Loucy (cell line): ENCODE measurements at regions not wholly inside any gene's neighbourhood (a gene's known extent, or its start where the extent isn't known, plus 50 kb on each side); places are given as distances from the start of the nearest gene placed in this dataset.

Source experiments
- H2AFZ ChIP-seq: fragments of 200-600 bp; sonication (generic); 2 replicates; pipeline ENCODE4 v1.6.0; 2016; ENCODE audit warnings: antibody characterized with exemption, mild to moderate bottlenecking, low read length, moderate library complexity
- H3F3A ChIP-seq: fragments of 200-600 bp; 2 replicates; pipeline ENCODE4 v1.6.0; 2016; ENCODE audit warnings: antibody characterized with exemption, low read depth, mild to moderate bottlenecking
- H3K27me3 ChIP-seq: fragments of 200-600 bp; sonication (generic); 2 replicates; pipeline ENCODE4 v1.6.1; 2014; ENCODE audit warnings: low read length, mild to moderate bottlenecking; ENCODE audit not compliant: insufficient read depth, poor library complexity, severe bottlenecking
- H3K36me3 ChIP-seq: fragments of 200-600 bp; sonication (generic); 2 replicates; pipeline ENCODE4 v1.6.1; 2016; ENCODE audit warnings: low read length; ENCODE audit not compliant: insufficient read depth
- H3K4me1 ChIP-seq: fragments of 200-600 bp; sonication (generic); 2 replicates; pipeline ENCODE4 v1.5.1; 2014; ENCODE audit warnings: low read length, mild to moderate bottlenecking; ENCODE audit not compliant: insufficient read depth, poor library complexity, severe bottlenecking
- H3K4me2 ChIP-seq: fragments of 200-600 bp; sonication (generic); 2 replicates; pipeline ENCODE4 v1.6.0; 2014; ENCODE audit warnings: antibody characterized with exemption, low read length, low read depth, mild to moderate bottlenecking; ENCODE audit not compliant: poor library complexity, severe bottlenecking
- H3K4me3 ChIP-seq: fragments of 200-600 bp; sonication (generic); 2 replicates; pipeline ENCODE4 v1.5.1; 2014; ENCODE audit warnings: low read length, mild to moderate bottlenecking, mixed read lengths; ENCODE audit not compliant: poor library complexity, severe bottlenecking
- H3K79me2 ChIP-seq: fragments of 200-600 bp; sonication (generic); 2 replicates; pipeline ENCODE4 v1.6.1; 2014; ENCODE audit warnings: low read length; ENCODE audit not compliant: insufficient read depth
- H3K9ac ChIP-seq: fragments of 200-600 bp; sonication (generic); 2 replicates; pipeline ENCODE4 v1.6.0; 2014; ENCODE audit warnings: mild to moderate bottlenecking, low read depth, low read length, moderate library complexity; ENCODE audit not compliant: poor library complexity, severe bottlenecking
- H3K9me2 ChIP-seq: fragments of 200-600 bp; sonication (generic); replicated peaks from 2 replicates; pipeline ENCODE4 v1.6.1; 2016; ENCODE audit warnings: low read depth, low read length, mixed read lengths
- H3K9me3 ChIP-seq: fragments of 200-600 bp; sonication (generic); 2 replicates; pipeline ENCODE4 v1.6.1; 2014; ENCODE audit warnings: mild to moderate bottlenecking, antibody characterized with exemption, low read length, low read depth; ENCODE audit not compliant: insufficient read depth
- H4K20me1 ChIP-seq: fragments of 200-600 bp; sonication (generic); 2 replicates; pipeline ENCODE4 v1.6.0; 2014; ENCODE audit warnings: antibody characterized with exemption, low read length, mild to moderate bottlenecking; ENCODE audit not compliant: insufficient read depth, poor library complexity, severe bottlenecking
- EZH2phosphoT487 ChIP-seq: fragments of 200-600 bp; IDR thresholded peaks from 2 replicates; pipeline ENCODE4 v1.6.1; 2018; ENCODE audit warnings: antibody characterized with exemption, mild to moderate bottlenecking, moderate library complexity, borderline replicate concordance
- TF ChIP-seq, protein P1 (sequence below): fragments of 200-600 bp; sonication (generic); conservative IDR thresholded peaks from 2 replicates; pipeline ENCODE4 v1.5.1; 2014; ENCODE audit warnings: mild to moderate bottlenecking, antibody characterized with exemption, low read length

DNA sequence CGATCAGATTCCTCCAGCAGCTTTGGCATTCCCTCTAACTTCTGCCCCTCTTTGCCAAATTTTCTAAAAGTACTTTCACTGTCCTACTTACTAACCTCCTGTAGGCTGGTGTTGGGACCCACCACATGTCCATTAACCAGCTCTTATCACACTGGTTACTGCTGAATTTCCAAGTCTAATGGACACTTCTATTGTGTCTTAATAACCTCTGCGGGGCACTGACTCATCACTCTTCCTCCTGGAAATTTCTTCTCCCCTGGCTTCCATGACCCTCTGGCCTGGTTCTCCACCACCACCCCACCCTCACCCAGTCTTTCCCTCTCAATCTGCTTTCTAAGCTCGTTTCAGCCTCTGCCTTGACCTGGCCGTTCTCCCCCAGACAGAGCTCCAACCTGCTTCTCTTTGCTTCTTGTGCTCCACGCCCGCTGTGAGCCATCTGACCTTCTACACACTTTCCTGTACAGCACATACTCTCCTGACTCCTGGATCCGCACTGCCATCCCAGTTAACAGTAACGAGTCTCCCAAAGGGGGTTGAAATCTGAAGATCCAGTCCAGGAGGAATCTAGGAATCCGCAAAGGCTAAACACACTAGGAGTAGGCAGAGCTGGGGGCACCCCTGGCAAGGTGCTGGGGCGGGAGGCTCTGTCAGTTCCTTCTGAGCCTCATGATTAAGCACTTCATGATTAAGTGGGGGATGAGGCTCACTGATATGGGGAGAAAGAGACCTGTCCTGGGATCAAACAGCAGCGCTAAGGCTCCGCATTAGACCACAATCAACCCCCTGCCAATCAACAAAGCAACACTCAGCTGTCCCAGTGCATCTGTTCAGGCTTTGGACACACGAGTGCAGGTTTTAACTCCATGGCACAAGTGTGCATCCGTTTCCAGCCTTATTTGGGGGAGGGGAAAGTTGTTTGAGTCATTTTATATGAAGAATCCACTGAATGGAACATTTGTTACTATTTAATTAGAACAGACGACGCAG is 146.3 kb downstream of the LY86 start:
- Histone ChIP-seq H3K27me3 (no peaks in the 10 kb centered on the region), H3K4me1 (no peaks in the 10 kb centered on the region), H4K20me1 (no peaks in the 10 kb centered on the region), H3K9me2 (no peaks in the 10 kb centered on the region), H3K4me3 (no peak overlapping the region), H3K9ac (no peak overlapping the region), H3K36me3 (no peaks in the 10 kb centered on the region), H3K79me2 (no peaks in the 10 kb centered on the region), H3K9me3 (no peaks in the 10 kb centered on the region), H2AFZ (no peak overlapping the region), H3F3A (no peaks in the 10 kb centered on the region), H3K4me2 (no peak overlapping the region)
- TF ChIP-seq, protein P1, sequence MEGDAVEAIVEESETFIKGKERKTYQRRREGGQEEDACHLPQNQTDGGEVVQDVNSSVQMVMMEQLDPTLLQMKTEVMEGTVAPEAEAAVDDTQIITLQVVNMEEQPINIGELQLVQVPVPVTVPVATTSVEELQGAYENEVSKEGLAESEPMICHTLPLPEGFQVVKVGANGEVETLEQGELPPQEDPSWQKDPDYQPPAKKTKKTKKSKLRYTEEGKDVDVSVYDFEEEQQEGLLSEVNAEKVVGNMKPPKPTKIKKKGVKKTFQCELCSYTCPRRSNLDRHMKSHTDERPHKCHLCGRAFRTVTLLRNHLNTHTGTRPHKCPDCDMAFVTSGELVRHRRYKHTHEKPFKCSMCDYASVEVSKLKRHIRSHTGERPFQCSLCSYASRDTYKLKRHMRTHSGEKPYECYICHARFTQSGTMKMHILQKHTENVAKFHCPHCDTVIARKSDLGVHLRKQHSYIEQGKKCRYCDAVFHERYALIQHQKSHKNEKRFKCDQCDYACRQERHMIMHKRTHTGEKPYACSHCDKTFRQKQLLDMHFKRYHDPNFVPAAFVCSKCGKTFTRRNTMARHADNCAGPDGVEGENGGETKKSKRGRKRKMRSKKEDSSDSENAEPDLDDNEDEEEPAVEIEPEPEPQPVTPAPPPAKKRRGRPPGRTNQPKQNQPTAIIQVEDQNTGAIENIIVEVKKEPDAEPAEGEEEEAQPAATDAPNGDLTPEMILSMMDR, result no peak
- TF ChIP-seq EZH2phosphoT487, result no peak

DNA sequence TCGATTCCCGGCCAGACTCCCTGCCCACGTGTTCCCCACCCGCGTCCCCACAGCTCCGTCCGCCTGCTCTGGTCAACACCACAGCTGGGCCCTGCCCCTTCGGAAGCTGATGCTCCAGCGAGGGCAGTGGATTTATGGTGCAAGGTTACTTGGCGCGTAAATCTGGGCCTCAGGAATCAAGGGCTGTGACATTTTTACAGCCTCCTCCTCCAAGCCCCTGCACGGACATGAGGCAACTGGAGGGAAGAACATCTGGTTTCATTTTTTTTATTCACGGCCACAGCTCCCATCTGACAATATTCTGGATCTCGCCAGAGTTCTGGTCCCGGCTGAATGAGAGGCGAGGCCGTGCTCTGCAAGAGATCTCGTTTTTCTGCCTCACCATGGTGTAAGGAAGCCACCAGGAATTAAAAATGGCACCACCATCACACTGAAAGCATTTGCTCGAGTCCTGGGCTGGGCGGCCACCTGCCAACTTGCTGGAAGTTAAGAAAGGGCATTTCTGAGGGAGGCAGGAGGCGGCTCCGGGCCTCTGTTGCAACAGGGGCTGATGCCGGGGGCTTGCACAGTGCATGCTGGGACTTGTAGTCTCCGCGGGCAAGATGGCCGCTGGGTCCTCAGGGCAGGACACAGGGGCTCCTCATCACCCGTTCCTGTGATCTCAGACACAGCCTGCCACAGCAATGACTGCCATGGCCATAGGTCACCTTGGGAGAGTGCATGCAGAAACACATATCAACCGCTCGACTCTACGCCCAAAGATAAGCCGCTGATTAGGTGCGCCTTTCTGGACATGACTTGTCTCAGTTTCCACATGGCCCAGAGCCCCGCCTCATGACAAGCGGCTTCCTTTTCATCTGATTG is 148.5 kb downstream of the LY86 start:
- no peaks in the 10 kb centered on the region for H3K9me3 ChIP-seq
- H3K4me3 ChIP-seq, result no peak overlapping the region
- H3K9me2 ChIP-seq, result no peaks in the 10 kb centered on the region
- H3K79me2 ChIP-seq, result no peaks in the 10 kb centered on the region
- no peak overlapping the region for H3K9ac ChIP-seq
- H3K4me1 ChIP-seq, result no peaks in the 10 kb centered on the region
- TF ChIP-seq, protein P1, result no peak
- no peak for TF ChIP-seq EZH2phosphoT487
- no peaks in the 10 kb centered on the region for H3F3A ChIP-seq
- H3K4me2 ChIP-seq, result no peak overlapping the region
- no peaks in the 10 kb centered on the region for H3K36me3 ChIP-seq
- H2AFZ ChIP-seq, result no peak overlapping the region
- H3K27me3 ChIP-seq, result no peaks in the 10 kb centered on the region
- H4K20me1 ChIP-seq, result no peaks in the 10 kb centered on the region

DNA sequence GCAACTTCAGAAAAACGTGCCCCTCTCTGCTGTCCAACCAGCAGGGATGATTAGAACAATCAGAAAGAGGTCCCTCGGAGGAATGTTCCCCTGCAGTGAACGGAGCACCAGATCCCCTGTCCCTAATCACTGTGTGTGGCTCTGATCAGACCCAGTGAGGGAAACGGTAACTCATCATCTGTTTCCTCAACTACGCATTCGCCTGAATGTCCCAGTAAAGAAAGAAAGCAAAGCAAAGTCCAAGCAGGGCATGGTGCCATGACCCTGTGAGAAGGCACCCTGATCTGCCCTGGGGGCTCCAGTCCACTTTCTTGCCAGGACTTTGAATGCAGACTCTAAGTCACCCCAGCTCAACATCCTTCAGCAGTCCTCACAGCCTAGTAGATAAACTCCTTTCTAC is 149.2 kb downstream of the LY86 start:
- H3K4me1 ChIP-seq, result no peaks in the 10 kb centered on the region
- no peak overlapping the region for H2AFZ ChIP-seq
- no peaks in the 10 kb centered on the region for H3K79me2 ChIP-seq
- H3K9me2 ChIP-seq, result no peaks in the 10 kb centered on the region
- H3K36me3 ChIP-seq, result no peaks in the 10 kb centered on the region
- H3K9me3 ChIP-seq, result no peaks in the 10 kb centered on the region
- H3K27me3 ChIP-seq, result no peaks in the 10 kb centered on the region
- no peak overlapping the region for H3K9ac ChIP-seq
- H4K20me1 ChIP-seq, result no peaks in the 10 kb centered on the region
- TF ChIP-seq EZH2phosphoT487, result no peak
- TF ChIP-seq, protein P1, result no peak
- no peaks in the 10 kb centered on the region for H3F3A ChIP-seq
- no peak overlapping the region for H3K4me3 ChIP-seq
- H3K4me2 ChIP-seq, result no peak overlapping the region
